Hematopoietic multipotent progenitor cell treated with erythropoietin and hydrocortisone succinate and interleukin-3 and kit ligand, for 17 days (in vitro differentiated cells): ENCODE measurements at regions not wholly inside any gene's neighbourhood (a gene's known extent, or its start where the extent isn't known, plus 50 kb on each side); places are given as distances from the start of the nearest gene placed in this dataset.
"Not testable (repeated sequence)": the region's sequence is repeated elsewhere in the genome, so short reads cannot be mapped to it uniquely, and the experiment has no call there.

ENCODE experiments used
- DNase-seq: peaks from one replicate; pipeline ENCODE4 v3.0.0-alpha.2; 2015; ENCODE audit warnings: low spot score

GRCh38 chr13:58190577-58190976, 559.0 kb downstream of the PCDH17 start:
- DNase-seq: no peak

DNA sequence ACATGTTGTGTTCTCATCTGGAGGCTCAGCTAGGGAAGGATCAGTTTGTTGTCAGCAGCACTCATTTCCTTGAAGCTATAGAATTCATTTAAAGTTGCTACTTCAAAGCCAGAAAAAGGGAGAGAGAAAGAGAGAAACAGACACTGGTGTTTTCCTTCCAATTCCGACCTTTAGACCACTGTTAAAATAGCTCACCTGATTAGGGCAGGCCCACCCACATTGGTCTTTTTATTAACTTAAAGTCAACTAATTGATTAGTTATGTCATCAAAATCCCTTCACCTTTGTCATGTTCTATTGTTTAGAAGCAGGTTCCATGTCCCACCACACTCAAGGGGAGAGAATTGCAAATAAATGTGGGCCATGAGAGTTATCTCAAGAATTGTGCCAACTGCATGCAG, 560.2 kb downstream of the PCDH17 start:
- no peak for DNase-seq

GRCh38 chr13:58202099-58202498, 570.6 kb downstream of the PCDH17 start:
- DNase-seq: no peak

DNA sequence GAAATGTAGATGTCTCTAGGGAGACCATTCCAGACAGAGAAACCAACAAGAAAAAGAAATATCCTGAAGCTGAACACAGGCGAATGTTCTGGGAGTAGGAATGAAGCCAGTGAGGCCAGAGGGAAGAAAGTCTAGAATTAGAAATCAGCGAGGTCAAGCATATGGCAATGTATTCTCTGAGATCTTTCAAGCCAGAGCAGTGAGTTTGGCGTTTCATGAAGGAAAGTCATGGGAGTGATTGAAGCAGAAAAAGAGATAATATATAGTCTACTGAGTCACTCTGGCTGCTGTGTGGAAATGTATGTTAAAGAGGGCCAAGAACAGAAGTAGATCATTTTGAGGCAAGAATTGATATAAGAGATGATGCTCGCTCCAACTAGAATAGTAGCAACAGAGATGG, 576.0 kb downstream of the PCDH17 start:
- DNase-seq: no peak

GRCh38 chr13:58235454-58235853, 603.9 kb downstream of the PCDH17 start:
- DNase-seq: no peak

GRCh38 chr13:58238972-58239773, 607.6 kb downstream of the PCDH17 start:
- DNase-seq: no peak

GRCh38 chr13:58239774-58240268, 608.3 kb downstream of the PCDH17 start:
- DNase-seq: no peak

- DNase-seq: no peak
Measured at GRCh38 chr13:58247080-58247479, 615.5 kb downstream of the PCDH17 start.

DNA sequence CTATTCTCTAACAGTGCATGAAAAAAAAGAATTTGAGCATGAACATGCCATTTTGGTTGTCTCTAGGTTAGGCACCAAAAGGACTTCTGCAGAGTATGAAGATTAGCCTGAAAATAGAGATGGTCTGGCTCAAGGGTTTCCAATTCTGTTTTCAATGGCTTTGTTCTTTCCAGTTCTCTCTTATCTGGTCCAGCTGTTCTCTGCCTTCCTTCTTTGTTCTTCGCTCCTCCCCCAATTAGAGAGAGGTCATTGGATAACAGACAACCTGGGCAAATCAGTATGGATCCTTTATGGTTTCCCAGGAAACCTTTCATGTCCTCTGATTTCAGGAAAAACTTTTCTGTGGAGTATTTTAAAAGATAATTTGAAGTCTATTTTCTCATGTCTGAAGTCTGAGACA, 623.4 kb downstream of the PCDH17 start:
- no peak for DNase-seq

- DNase-seq: no peak
Measured at GRCh38 chr13:58266271-58266670, 634.7 kb downstream of the PCDH17 start.

DNA sequence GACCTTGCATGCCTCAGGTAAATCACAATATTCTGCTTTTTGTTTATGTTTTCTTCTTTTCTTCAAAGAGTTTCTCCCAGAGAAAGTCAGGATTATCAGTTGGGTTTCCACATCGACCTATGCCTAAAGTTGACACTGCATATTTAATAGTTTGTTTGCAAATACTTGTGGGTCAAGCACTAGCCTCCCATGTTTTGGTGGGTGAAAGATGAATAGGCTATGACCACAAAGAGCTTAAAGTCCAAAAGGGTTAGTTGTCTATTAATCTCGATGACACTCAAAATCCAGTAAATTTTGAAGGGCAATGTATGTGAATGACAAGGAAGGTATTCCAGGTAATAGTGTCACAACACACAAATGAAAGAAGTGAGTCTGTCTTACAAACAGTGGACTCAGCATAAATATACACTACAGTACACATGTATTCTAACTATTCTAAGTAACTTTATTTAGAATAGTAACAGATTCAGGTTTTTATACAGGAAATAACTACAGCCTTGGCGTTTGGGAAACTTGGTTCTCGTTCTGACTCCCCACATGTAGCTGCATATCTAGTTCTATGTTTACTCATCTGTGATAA, 667.1 kb downstream of the PCDH17 start:
- no peak for DNase-seq

DNA sequence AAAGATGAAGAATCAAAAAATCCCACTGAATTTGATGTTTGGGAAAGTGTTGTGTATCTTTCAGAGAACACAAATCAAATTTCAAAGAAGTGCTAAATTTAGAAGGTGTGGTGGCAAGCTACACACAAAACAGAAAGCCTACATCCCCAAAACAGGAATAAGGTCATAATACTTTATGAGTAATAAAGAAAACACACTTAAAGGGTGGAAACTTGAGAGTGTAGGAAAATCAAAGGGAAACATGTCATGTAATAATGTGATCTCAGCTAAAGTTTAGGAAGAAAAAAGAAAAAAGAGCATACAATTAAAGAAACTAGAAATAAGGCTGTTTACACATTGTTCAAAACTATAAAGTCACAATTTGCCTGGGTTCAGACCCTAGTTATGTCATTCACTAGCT, 668.7 kb downstream of the PCDH17 start:
- no peak for DNase-seq

DNA sequence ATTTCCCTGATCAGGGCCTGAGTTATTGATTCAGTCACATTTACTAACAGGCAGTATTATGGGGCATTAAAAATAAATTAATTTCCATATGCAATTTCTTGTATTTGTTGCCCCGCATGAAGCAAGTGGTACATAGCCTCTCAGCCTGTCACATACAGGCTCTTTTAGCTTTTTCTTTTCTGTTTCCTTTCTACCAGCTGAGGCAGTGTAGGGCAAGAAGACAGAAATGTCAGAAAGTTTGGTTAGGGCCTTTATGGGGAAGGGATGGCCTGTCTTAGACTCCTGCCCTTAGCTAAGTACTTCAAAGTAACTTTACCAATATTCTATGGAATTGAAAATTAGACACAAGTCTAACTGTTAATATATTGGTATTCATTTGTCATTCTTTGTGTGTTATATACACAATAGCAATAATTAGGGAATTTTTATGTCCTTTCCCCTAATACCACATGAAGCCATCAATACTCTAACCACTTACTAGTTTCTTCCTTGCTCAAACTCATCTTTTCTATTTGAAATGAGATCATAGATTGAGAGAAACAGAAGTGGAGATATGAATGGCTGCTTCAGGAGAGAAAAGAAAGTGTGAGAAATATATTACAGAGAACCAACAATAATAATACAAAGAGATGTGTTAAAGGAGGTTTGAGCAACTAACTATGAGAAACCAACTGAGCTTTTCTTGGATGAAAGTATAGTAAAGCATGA, 669.6 kb downstream of the PCDH17 start:
- no peak for DNase-seq

GRCh38 chr13:58302349-58302748, 670.8 kb downstream of the PCDH17 start:
- DNase-seq: no peak

DNA sequence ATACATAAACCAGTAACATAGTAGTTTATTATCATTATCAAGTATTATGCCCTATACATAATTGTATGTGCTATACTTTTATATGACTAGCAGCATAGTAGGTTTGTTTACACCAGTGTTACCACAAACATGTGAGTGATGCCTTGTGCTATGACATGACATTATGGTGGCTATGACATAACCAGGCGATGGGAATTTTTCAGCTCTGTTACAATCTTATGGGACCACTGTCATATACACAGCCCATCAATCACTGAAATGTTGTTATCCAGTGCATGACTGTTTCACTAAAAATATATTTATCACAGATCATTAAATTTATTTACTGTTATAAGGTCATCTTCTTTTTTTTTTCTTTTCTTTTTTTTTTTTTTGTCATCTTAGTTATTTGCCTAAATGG, 674.5 kb downstream of the PCDH17 start:
- DNase-seq: no peak

DNA sequence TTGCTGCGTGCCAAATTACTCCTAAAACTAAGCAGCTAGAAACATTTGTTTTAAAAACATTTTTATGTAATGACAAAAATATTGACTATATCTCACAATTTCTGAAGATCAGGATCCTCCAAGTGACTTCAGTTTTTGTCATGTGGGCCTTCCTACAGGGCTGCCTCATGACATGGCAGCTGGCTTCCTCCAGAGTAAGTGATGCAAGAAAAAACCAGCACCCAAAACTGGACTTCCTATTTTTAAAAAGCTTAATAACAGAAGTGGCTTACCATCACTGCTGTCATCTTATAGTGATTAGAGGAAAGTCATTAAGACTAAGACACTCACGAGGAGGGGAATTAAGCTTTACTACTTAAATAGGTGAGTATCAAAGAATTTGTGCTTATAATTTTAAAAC, 681.7 kb downstream of the PCDH17 start:
- no peak for DNase-seq

DNA sequence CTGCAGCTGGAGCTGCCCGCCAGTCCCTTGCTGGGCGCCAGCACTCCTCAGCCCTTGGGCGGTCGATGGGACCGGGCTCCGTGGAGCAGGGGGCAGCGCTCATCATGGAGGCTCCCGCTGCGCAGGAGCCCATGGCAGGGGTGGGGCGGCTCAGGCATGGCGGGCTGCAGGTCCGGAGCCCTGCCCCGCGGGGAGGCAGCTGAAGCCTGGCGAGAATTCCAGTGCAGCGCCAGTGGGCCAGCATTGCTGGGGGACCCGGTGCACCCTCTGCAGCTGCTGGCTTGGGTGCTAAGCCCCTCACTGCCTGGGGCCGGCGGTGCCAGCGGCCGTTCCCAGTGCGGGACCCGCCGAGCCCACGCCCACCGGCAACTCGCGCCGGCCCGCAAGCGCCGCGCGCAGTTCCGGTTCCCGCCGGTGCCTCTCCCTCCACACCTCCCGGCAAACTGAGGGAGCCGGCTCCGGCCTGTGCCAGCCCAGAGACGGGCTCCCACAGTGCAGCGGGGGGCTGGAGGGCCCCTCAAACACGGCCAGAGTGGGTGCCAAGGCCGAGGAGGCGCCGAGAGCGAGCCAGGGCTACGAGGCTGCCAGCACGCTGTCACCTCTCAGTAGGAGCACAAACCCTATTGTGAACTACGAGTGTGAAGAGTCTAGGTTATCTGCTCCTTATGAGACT, 687.1 kb downstream of the PCDH17 start:
- DNase-seq: no peak

- no peak for DNase-seq
Measured at GRCh38 chr13:58324161-58324560, 692.6 kb downstream of the PCDH17 start.

- DNase-seq: no peak
Measured at GRCh38 chr13:58329746-58330145, 698.2 kb downstream of the PCDH17 start.

DNA sequence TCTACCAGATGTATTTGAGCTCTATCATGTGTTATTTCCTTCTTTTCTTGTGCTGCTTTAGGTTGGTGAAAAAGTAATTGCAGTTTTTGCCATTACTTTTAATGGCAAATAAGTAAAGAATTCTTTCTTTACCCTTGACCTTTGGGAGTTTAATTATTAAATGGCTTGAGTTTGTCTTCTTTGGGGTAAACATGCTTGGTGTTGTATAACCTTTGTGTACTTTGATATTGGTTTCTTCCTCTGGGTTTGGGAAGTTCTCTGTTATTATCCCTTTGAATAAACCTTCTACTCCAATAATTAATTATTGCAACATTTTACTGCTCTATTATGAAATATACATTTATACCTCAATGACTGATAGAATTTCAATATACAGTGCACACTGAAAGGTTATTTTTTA, 709.4 kb downstream of the PCDH17 start:
- no peak for DNase-seq

DNA sequence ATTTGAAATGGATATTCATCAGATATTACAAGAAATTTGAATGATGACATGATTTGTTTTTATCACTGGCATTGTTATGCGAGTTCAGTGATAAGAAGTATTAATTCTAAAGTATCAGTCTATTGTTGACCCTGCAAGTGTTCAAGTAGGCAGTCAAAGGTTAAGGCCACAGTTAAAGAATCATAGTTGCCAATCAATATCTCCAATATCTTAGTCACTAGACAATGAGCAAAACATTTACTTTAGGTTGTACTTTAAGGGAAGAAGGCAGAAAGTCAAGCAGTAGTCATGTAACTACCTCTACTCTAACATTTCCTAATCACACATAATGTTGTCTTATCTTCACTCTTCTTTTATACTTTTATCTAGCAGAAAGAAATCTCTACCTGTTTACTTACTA, 709.8 kb downstream of the PCDH17 start:
- DNase-seq: no peak

DNA sequence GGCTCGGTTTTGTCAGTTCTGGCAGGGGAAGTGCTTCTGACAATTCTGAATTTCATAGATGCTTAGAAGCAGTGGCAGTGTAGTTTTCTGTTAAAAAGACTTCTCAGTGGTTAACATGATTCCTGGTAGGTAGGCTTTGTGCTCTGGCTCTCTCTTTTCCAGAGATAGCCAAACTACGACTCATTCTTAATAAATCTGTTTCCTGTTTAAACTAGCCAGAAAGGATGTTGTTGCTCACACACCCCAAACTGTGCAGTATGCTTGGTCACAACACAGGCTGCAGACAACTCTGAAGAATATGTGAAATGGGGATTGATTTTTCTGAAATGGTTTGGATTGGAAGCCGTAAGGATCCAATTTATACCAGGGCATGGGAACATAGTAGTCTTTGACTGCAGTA, 711.5 kb downstream of the PCDH17 start:
- no peak for DNase-seq

- not testable (repeated sequence) for DNase-seq
Measured at GRCh38 chr13:58352100-58352499, 720.6 kb downstream of the PCDH17 start.
